ENCODE measurements at regions not wholly inside any gene's neighbourhood (a gene's known extent, or its start where the extent isn't known, plus 50 kb on each side); places are given as distances from the start of the nearest gene placed in this dataset.
"Not testable (repeated sequence)": the region's sequence is repeated elsewhere in the genome, so short reads cannot be mapped to it uniquely, and the experiment has no call there.

DNA sequence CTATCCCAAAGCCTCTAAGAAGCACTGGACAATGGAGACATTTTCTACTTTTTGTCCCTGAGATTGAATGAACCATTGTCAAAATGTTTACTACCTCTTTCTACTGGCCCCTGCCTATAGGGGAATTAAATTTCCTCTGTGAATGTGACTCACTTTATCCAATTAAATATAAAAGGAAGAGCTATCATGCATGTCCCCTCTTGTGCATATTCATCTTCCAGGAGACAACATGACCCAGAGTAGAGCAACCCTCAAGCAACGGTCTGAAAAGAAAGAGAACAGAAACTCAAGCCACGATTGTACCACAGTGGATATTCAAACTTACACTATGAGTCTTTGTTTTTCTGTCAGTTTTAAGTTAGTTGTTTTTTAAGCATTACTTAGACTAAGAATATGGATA, 938.4 kb upstream of the ATXN7L3B start:
- DNase-seq = no peak
- Histone ChIP-seq H3K4me1 (no peaks in the 10 kb centered on the region), H3K27me3 (replicated peaks in 1 of 7) (no peaks in the 10 kb centered on the region), H3K27ac (no peak overlapping the region), H3K9me3 (no peaks in the 10 kb centered on the region), H3K36me3 (no peaks in the 10 kb centered on the region), H3K4me3 (no peak overlapping the region)
- 50 to 75% (median 63%) methylated on average over 2 of the region's 2 CpGs for WGBS, 5 donors
- TF ChIP-seq POLR2A (IDR thresholded peaks at IDR 0.05) (no peak), POLR2AphosphoS5 (IDR thresholded peaks at IDR 0.05) (no peak)
- TF ChIP-seq, protein P1, sequence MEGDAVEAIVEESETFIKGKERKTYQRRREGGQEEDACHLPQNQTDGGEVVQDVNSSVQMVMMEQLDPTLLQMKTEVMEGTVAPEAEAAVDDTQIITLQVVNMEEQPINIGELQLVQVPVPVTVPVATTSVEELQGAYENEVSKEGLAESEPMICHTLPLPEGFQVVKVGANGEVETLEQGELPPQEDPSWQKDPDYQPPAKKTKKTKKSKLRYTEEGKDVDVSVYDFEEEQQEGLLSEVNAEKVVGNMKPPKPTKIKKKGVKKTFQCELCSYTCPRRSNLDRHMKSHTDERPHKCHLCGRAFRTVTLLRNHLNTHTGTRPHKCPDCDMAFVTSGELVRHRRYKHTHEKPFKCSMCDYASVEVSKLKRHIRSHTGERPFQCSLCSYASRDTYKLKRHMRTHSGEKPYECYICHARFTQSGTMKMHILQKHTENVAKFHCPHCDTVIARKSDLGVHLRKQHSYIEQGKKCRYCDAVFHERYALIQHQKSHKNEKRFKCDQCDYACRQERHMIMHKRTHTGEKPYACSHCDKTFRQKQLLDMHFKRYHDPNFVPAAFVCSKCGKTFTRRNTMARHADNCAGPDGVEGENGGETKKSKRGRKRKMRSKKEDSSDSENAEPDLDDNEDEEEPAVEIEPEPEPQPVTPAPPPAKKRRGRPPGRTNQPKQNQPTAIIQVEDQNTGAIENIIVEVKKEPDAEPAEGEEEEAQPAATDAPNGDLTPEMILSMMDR (IDR thresholded peaks at IDR 0.05 in 8 of 11, conservative IDR thresholded peaks at IDR 0.05 in 3 of 11) = no peak
- intact Hi-C loops (cut with DNase I; ENCODE audit: low total_unique reads) = no loop called here

DNA sequence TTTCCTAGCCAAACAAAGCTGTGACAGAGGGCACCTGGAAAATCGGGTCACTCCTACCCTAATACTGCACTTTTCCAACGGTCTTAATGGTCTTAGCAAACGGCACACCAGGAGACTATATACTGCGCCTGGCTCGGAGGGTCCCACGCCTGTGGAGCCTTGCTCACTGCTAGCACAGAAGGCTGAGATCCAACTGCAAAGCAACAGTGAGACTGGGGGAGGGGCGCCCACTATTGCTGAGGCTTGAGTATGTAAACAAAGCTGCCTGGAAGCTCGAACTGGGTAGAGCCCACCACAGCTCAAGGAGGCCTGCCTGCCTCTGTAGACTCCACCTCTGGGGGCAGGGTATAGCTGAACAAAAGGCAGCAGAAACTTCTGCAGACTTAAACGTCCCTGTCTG, 931.7 kb upstream of the ATXN7L3B start:
- H3K4me1 ChIP-seq; H3K36me3 ChIP-seq; DNase-seq; H3K27me3 ChIP-seq (replicated peaks in 1 of 7); H3K27ac ChIP-seq; H3K4me3 ChIP-seq; intact Hi-C loops (cut with DNase I; ENCODE audit: low total_unique reads): not testable (repeated sequence)
- 64 to 77% (median 69%) methylated on average over 5 to 9 of the region's 9 CpGs for WGBS, 5 donors
- H3K9me3 ChIP-seq = peaks cover 0 to 17% (median 0%) of the 10 kb centered on the region in 8 donors

DNA sequence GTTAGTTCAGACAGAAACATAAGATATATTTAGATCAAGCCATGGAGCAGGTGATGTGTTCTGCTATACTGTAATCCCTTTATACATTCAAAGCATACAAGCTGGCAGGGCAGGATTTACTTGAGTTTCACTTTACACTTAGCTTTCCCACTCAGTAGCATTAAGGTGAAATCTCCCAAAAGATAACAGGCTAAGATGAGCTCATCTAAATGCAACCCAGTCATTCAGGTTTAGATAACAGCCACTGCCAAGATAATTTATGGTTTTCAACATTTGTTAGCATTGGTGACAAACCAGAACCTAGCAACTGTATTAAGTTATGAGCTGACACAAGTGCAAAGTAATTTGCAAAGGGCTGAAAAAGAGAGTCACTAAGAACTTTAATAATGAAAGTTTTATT, 925.1 kb upstream of the ATXN7L3B start:
- Histone ChIP-seq H3K36me3 (no peaks in the 10 kb centered on the region), H3K4me1 (no peaks in the 10 kb centered on the region), H3K4me3 (no peak overlapping the region), H3K27ac (no peak overlapping the region), H3K9me3 (peaks cover 0 to 12% (median 0%) of the 10 kb centered on the region in 8 donors), H3K27me3 (replicated peaks in 1 of 7) (no peaks in the 10 kb centered on the region)
- TF ChIP-seq POLR2A (IDR thresholded peaks at IDR 0.05) (no peak), POLR2AphosphoS5 (IDR thresholded peaks at IDR 0.05) (no peak)
- TF ChIP-seq, protein P1 (IDR thresholded peaks at IDR 0.05 in 8 of 11, conservative IDR thresholded peaks at IDR 0.05 in 3 of 11) = no peak
- DNase-seq = no peak
- intact Hi-C loops (cut with DNase I; ENCODE audit: low total_unique reads) = no loop called here

DNA sequence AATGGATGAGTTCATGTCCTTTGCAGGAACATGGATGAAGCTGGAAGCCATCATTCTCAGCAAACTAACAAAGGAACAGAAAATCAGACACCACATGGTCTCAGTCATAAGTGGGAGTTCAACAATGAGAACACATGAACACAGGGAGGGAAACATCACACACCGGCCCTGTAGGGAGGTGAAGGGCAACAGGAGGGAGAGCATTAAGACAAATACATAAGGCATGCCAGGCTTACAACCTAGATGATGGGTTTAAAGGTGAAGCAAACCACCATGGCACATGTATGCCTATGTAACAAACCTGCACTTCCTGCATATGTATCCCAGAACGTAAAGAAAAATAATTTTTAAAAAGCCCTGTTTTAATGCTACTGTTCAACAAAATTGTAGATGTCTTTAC, 914.2 kb upstream of the ATXN7L3B start:
- Histone ChIP-seq H3K27ac (no peak overlapping the region), H3K9me3 (peaks cover 0 to 8% (median 0%) of the 10 kb centered on the region in 8 donors), H3K36me3 (no peaks in the 10 kb centered on the region), H3K4me3 (no peak overlapping the region), H3K27me3 (replicated peaks in 1 of 7) (no peaks in the 10 kb centered on the region), H3K4me1 (no peaks in the 10 kb centered on the region)
- no peak for DNase-seq
- TF ChIP-seq POLR2A (IDR thresholded peaks at IDR 0.05) = no peak
- TF ChIP-seq POLR2AphosphoS5 (IDR thresholded peaks at IDR 0.05) = no peak
- TF ChIP-seq, protein P1 (IDR thresholded peaks at IDR 0.05 in 8 of 11, conservative IDR thresholded peaks at IDR 0.05 in 3 of 11) = no peak
- intact Hi-C loops (cut with DNase I; ENCODE audit: low total_unique reads) = no loop called here
- WGBS, 5 donors = 81 to 94% (median 84%) methylated on average over 2 of the region's 2 CpGs

DNA sequence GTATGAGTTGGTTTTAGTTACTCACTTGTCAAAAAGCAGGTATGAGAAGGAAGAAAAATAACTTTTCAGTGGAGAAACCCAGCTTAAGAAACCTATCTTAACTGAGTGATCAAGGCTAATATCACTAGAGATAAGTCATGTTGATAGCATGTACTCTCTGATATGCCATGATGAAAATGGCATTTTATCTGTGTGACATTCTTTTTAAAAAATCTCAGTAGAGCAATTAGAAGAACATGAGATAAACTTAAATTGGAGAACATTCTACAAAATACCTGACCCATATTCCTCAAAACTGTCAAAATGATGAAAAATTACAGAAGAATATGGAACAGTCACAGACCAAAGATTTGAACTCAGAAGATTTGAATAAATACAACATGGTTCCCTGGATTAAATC, 912.4 kb upstream of the ATXN7L3B start:
- H3K4me3 ChIP-seq = no peak overlapping the region
- no peak for DNase-seq
- H3K27ac ChIP-seq = no peak overlapping the region
- H3K27me3 ChIP-seq (replicated peaks in 1 of 7) = no peaks in the 10 kb centered on the region
- H3K4me1 ChIP-seq = no peaks in the 10 kb centered on the region
- intact Hi-C loops (cut with DNase I; ENCODE audit: low total_unique reads) = no loop called here
- H3K36me3 ChIP-seq = no peaks in the 10 kb centered on the region
- H3K9me3 ChIP-seq = peaks cover 0 to 8% (median 0%) of the 10 kb centered on the region in 8 donors
- TF ChIP-seq POLR2A (IDR thresholded peaks at IDR 0.05) = no peak
- TF ChIP-seq POLR2AphosphoS5 (IDR thresholded peaks at IDR 0.05) = no peak
- TF ChIP-seq, protein P1 (IDR thresholded peaks at IDR 0.05 in 8 of 11, conservative IDR thresholded peaks at IDR 0.05 in 3 of 11) = no peak

Measured in spleen (tissue), 11 donors.